KMS-11 (cell line): ENCODE measurements at regions not wholly inside any gene's neighbourhood (a gene's known extent, or its start where the extent isn't known, plus 50 kb on each side); places are given as distances from the start of the nearest gene placed in this dataset.

Experiments
- H2AFZ ChIP-seq: fragments of 200-600 bp; sonication (generic); 2 replicates; pipeline ENCODE4 v1.6.1; 2016; ENCODE audit warnings: antibody characterized with exemption, mixed run types, low read depth
- H3K27ac ChIP-seq: fragments of 200-600 bp; sonication (generic); 2 replicates; pipeline ENCODE4 v1.6.1; 2016; ENCODE audit warnings: mild to moderate bottlenecking, mixed run types
- H3K27me3 ChIP-seq: fragments of 200-600 bp; sonication (generic); 2 replicates; pipeline ENCODE4 v1.6.1; 2017; ENCODE audit warnings: mild to moderate bottlenecking, low read depth, mixed run types, moderate library complexity; ENCODE audit not compliant: insufficient read depth
- H3K36me3 ChIP-seq: fragments of 200-600 bp; sonication (generic); 2 replicates; pipeline ENCODE4 v1.6.1; 2017; ENCODE audit warnings: mild to moderate bottlenecking, mixed run types; ENCODE audit not compliant: insufficient read depth
- H3K4me1 ChIP-seq: fragments of 200-600 bp; sonication (generic); 2 replicates; pipeline ENCODE4 v1.6.1; 2016; ENCODE audit warnings: mild to moderate bottlenecking, low read depth, mixed run types; ENCODE audit not compliant: poor library complexity, severe bottlenecking
- H3K4me2 ChIP-seq: fragments of 200-600 bp; sonication (generic); 2 replicates; pipeline ENCODE4 v1.7.0; 2016; ENCODE audit warnings: mild to moderate bottlenecking, mixed run types
- H3K4me3 ChIP-seq: fragments of 200-600 bp; sonication (generic); IDR thresholded peaks from 2 replicates; pipeline ENCODE4 v1.6.1; 2017; ENCODE audit warnings: low read depth, low read length, mixed read lengths; ENCODE audit not compliant: insufficient read depth
- H3K79me2 ChIP-seq: fragments of 200-600 bp; sonication (generic); 2 replicates; pipeline ENCODE4 v1.6.1; 2016; ENCODE audit warnings: low read depth, mixed run types; ENCODE audit not compliant: insufficient read depth
- H3K9ac ChIP-seq: fragments of 200-600 bp; sonication (generic); 2 replicates; pipeline ENCODE4 v1.6.1; 2016; ENCODE audit warnings: mild to moderate bottlenecking, mixed run types
- H4K20me1 ChIP-seq: fragments of 200-600 bp; sonication (generic); 2 replicates; pipeline ENCODE4 v1.6.1; 2016; ENCODE audit warnings: mild to moderate bottlenecking, mixed run types; ENCODE audit not compliant: insufficient read depth
- TF ChIP-seq, protein P1 (sequence below): fragments of 200-600 bp; sonication (generic); conservative IDR thresholded peaks from 2 replicates; pipeline ENCODE4 v1.6.1; 2017; ENCODE audit warnings: low read depth, mild to moderate bottlenecking, antibody characterized with exemption, low read length, moderate library complexity, mixed read lengths

DNA sequence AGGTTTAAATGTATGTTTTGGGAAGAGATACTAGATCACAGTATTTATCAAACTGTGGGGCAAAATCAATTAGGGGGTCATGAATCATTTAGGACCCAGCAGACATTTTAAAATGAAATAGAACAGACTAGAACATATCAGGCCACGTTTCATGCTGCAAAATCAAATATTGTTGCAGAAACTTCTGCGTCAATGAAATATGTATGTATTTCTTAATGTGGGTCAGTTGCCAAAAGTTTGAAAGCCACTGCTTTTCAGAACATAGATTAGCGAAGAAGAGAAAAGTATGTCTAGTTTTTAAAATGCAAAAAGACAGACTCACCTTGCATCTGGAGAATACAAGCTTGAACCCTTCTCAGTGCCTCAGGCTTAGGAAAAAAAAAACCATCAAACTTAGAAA is 102.7 kb upstream of the BMPER start:
- H3K27me3 ChIP-seq = no peaks in the 10 kb centered on the region
- TF ChIP-seq, protein P1, sequence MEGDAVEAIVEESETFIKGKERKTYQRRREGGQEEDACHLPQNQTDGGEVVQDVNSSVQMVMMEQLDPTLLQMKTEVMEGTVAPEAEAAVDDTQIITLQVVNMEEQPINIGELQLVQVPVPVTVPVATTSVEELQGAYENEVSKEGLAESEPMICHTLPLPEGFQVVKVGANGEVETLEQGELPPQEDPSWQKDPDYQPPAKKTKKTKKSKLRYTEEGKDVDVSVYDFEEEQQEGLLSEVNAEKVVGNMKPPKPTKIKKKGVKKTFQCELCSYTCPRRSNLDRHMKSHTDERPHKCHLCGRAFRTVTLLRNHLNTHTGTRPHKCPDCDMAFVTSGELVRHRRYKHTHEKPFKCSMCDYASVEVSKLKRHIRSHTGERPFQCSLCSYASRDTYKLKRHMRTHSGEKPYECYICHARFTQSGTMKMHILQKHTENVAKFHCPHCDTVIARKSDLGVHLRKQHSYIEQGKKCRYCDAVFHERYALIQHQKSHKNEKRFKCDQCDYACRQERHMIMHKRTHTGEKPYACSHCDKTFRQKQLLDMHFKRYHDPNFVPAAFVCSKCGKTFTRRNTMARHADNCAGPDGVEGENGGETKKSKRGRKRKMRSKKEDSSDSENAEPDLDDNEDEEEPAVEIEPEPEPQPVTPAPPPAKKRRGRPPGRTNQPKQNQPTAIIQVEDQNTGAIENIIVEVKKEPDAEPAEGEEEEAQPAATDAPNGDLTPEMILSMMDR = no peak
- H3K36me3 ChIP-seq = no peaks in the 10 kb centered on the region
- no peaks in the 10 kb centered on the region for H3K79me2 ChIP-seq
- H3K4me3 ChIP-seq = no peak overlapping the region
- H3K9ac ChIP-seq = no peak overlapping the region
- no peaks in the 10 kb centered on the region for H4K20me1 ChIP-seq
- no peak overlapping the region for H2AFZ ChIP-seq
- no peaks in the 10 kb centered on the region for H3K4me1 ChIP-seq
- no peak overlapping the region for H3K4me2 ChIP-seq
- no peak overlapping the region for H3K27ac ChIP-seq

DNA sequence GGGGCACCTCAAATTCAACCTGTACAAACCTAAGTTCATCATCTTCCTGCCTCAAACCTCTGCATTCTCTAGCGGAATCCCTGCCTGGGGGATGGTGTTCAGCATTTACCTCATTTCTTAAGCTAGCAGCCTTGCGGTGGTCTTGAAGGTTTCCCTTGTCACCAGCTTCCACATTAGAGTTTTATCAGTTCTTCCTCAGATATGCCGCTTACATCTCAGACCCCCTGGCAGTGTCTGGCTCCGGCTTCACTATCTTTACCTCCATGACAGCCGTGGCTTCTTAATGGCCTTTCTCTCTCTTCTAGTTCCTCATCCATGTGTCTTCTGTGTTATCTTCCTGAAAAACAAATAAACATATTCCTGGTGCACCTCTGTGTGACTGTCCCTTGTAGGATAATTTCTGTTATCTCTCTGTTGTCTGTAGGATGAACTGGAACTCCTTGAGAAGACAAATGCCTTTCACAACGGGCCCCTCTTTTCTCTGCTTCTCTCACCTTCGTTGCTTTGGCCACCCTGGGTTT is 101.1 kb upstream of the BMPER start:
- H3K27me3 ChIP-seq = no peaks in the 10 kb centered on the region
- no peak overlapping the region for H3K27ac ChIP-seq
- H3K9ac ChIP-seq = no peak overlapping the region
- H3K4me1 ChIP-seq = no peaks in the 10 kb centered on the region
- H3K4me3 ChIP-seq = no peak overlapping the region
- no peak overlapping the region for H3K4me2 ChIP-seq
- H3K36me3 ChIP-seq = no peaks in the 10 kb centered on the region
- H2AFZ ChIP-seq = no peak overlapping the region
- TF ChIP-seq, protein P1 = no peak
- no peaks in the 10 kb centered on the region for H4K20me1 ChIP-seq
- H3K79me2 ChIP-seq = no peaks in the 10 kb centered on the region

DNA sequence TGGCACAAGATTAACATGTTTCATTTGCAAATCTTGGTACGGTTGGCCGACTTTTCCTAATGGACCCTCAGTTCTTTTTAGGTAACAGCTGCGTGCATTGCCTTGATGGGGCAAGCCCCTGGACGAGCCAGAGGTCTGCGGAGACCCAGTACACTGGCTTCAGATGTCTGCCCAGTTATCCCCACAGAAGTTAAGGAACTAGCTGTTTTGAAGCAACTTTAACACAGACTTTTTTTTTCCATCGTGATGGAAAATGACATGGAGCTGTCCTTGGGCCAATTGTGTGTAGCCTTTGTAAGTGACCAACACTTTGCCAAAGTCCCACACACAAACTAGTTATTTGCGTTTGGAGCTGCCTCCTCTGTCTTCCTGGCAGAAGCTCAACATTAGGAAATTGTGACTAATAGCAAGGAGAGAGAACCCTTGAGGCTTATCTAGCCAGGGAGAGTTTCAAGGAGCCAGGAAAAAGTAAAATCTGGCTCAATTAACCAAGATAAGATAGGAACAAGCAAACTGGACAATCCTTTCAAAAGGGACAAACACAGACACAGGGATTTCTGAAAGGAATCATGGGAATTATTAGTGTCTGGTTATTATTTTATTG is 99.6 kb upstream of the BMPER start:
- TF ChIP-seq, protein P1 = no peak
- no peaks in the 10 kb centered on the region for H3K36me3 ChIP-seq
- H3K79me2 ChIP-seq = no peaks in the 10 kb centered on the region
- H4K20me1 ChIP-seq = no peaks in the 10 kb centered on the region
- H3K27ac ChIP-seq = no peak overlapping the region
- no peak overlapping the region for H3K4me2 ChIP-seq
- no peaks in the 10 kb centered on the region for H3K27me3 ChIP-seq
- H2AFZ ChIP-seq = no peak overlapping the region
- no peaks in the 10 kb centered on the region for H3K4me1 ChIP-seq
- no peak overlapping the region for H3K4me3 ChIP-seq
- H3K9ac ChIP-seq = no peak overlapping the region

DNA sequence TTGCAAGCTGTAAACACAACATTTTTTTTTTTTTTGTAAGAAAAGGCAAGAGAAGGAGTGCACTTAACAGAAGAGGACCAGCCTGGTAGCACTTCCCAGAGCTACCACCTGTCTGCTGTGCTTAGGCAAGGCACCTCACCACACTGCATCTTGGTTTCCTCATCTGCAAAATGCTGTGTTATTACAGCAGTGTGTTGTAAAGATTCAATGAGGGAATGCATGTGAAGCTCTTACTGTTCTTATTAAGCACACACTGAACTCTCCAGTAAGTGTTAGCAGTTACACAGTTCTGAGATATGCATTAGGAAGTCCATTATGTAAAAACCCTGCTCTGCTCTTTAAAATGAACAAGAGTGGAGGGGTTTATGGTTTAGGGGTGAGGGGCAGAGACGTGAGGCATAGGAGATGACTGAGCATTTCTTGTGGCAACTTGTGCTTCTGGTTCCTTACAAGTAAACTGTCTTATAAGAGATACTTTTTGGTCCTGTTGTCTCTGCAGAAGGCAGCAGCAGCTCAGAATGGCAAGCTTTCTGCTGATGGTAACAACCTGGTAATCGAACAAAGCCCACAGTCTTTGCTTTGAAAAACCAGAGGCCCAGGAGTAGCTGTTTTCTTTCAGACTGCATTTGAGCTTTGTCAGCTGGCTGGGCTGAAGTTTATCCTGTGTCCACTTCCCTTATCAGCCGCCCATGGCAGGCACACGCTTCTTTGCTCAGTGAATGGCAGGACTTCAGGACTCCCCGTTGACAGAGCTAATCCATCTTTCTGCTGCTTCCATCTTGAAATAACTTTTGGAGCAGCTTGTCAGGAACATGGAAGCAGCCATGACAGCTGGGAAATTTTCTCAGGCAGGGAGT is 98.8 kb upstream of the BMPER start:
- Histone ChIP-seq H4K20me1 (no peaks in the 10 kb centered on the region), H3K9ac (no peak overlapping the region), H2AFZ (no peak overlapping the region), H3K4me2 (no peak overlapping the region), H3K27ac (no peak overlapping the region), H3K36me3 (no peaks in the 10 kb centered on the region), H3K4me1 (no peaks in the 10 kb centered on the region), H3K79me2 (no peaks in the 10 kb centered on the region), H3K27me3 (no peaks in the 10 kb centered on the region), H3K4me3 (no peak overlapping the region)
- TF ChIP-seq, protein P1 = no peak
